Activated CD4-positive, alpha-beta T cell treated with anti-CD3 and anti-CD28 coated beads, Interleukin-10, Interleukin-2, amounts not matched to agents 100 ng/mL and 50 ng/mL, durations not matched to agents 16 hours and 8 hours (primary cell): ENCODE measurements at regions not wholly inside any gene's neighbourhood (a gene's known extent, or its start where the extent isn't known, plus 50 kb on each side); places are given as distances from the start of the nearest gene placed in this dataset.

Source experiments
- DNase-seq: peaks from one replicate; pipeline ENCODE4 v3.0.0-alpha.2; 2020

- no peak for DNase-seq
These were observed 111.9 kb upstream of the CALN1 start for GRCh38 chr7:72524037-72524436.

DNA sequence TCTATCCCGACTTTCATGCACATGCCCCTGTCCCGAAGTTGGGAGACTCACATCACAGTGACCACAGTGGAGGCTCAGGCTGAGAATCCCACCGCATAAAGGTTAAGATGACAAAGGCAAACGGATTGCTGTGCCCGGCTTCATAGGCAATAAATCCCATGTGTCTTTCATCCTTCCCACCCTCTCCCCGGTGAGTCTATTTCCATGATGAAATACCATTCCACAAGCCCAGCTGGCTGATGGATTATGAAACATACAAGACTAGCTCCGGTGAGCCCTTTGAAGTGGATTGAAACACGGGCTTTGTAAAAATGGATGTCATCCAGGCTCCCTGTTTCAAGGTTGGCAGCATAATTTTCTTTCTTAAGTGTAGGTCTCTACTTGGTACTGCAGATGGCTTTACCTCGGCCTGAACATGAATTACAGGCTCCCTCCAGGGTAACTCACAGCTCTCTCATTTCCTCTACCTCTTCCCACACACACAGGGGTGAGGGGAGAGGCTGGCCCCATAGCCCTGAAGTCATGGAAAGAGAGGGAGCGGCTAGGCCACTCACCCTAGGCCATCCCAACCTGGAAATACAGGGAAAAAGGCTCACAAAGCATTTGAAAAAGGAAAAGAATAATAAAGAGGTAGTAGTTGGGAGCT is 92.0 kb upstream of the CALN1 start:
- DNase-seq = no peak

- no peak for DNase-seq
These were observed 91.5 kb upstream of the CALN1 start for GRCh38 chr7:72503644-72504043.

DNA sequence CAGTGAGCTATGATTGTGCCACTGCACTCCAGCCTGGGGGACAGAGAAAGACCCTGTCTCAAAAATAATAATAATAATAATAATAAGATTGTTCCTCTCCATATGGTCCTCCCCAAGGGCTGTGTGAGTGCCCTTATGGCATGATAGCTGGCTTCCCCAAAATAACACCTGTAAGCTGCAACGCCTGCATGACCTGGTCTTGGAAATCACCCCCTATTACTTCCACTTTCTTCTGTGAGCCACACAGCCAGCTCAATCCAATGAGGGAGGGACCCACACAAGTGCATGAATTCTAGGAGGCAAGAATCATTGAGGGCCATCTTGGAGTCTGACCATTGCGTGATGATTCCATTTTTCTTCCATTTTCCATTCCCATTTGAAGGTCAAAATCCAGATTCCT is 82.7 kb upstream of the CALN1 start:
- DNase-seq = no peak

- DNase-seq = peak; percentile 54
These were observed 81.9 kb upstream of the CALN1 start for GRCh38 chr7:72493850-72494661.

DNA sequence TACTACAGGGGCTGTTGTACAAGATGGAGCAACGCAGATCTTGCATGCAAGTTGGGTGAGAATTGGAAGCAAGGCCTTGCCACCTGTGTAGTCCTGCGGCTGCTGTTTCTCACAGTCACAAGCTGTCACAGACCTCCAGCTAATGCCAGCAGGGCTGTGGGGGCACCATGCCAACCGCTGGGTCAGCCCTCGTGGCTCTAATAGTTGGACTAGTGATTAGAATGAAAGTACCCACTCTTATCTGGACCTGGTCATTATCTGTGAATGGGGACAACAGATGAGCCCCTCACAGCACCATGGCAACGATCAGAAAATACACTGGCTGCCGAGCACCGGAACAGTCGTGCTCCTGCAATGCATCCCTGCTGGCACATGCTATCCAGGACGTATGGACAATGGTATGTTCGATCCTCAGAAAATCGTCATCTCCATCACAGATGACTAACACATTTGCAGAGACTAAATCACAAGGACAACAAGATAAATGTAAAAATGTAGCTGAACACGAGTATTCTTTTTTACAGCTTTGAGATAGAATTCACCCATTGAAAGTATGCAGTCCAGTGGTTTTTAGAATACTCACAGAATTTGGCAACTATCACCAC is 80.4 kb upstream of the CALN1 start:
- no peak for DNase-seq

- no peak for DNase-seq
These were observed 78.2 kb upstream of the CALN1 start for GRCh38 chr7:72490301-72490700.

GRCh38 chr7:72481934-72482333 is 69.8 kb upstream of the CALN1 start:
- DNase-seq = no peak

DNA sequence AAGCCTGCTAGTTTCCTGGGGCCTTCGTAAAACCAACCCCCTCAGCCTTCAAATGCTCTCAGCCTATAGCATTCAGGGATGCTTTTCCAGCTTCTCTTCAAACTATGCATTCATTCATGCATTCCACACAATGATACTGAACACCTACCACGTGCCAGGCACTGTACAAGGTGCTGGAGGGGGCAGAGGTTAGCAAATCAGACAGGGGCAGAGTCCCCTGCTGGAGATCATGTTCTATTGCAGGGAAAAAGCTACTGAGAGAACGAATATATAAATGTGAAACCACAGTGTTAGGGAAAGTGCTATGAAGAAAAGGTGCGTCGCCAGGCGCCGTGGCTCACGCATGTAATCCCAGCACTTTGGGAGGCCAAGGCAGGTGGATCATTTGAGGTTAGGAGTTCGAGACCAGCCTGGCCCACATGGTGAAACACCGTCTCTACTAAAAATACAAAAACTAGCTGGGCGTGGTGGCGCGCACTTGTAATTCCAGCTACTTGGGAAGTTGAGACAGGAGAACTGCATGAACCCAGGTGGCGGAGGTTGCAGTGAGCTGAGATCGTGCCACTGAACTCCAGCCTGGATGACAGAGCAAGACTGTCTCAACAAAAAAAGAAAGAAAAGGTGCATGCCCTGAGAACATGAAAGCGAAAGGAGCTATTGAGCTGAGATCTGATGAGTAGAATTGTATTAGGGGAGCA is 64.6 kb upstream of the CALN1 start:
- DNase-seq = no peak

GRCh38 chr7:72467237-72467636 is 55.1 kb upstream of the CALN1 start:
- no peak for DNase-seq

DNA sequence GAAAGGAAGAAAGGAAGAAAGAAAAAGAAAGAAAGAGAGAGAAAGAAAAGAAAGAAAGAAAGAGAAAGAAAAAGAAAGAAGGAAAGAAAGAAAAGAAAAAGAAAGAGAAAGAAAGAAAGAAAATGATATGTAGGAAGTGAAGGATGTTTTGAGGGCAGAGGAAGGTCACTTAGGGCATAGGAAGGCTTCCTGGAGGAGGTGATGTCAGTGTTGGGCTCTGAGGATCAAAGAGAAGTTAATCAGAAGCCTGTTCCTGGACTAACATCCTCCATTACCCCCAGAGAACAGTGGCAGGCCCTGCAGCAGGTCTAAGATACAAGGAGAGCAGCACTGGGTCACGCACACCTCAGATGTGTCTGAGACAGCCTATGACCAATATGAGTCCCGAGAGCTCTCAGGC is 54.7 kb upstream of the CALN1 start:
- no peak for DNase-seq

GRCh38 chr7:72465521-72465920 is 53.4 kb upstream of the CALN1 start:
- no peak for DNase-seq

DNA sequence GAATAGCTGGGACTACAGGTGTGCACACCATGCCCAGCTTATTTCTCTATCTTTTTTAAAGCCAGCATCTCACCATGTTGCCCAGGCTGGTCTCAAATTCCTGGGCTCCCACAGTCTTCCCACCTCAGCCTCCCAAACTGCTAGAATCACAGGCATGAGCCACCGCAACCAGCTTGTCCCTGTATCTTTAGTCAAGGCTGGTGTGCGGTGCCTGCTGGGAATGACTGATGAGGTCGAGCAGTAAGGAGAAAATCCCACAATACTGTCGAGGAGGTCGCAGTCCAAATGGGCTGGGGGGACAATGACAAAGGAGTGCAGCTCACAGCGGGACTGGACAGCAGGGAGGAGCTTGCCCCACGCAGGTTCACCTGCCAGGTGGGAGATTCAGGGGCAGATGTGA is 50.2 kb upstream of the CALN1 start:
- no peak for DNase-seq
